Immature natural killer cell (primary cell): ENCODE measurements at regions not wholly inside any gene's neighbourhood (a gene's known extent, or its start where the extent isn't known, plus 50 kb on each side); places are given as distances from the start of the nearest gene placed in this dataset.
"Not testable (repeated sequence)": the region's sequence is repeated elsewhere in the genome, so short reads cannot be mapped to it uniquely, and the experiment has no call there.

Experiments used
- DNase-seq, 3 donors: peaks; one replicate each; pipeline ENCODE4 v3.0.0; 2022; ENCODE audit warnings: mixed read lengths in 1 of 3
- H3K27ac Mint-ChIP-seq, 6 donors: one replicate each; pipeline ENCODE4 v1.8.0; 2020; ENCODE audit warnings: mixed read lengths in 6 of 6, mild to moderate bottlenecking in 5 of 6, inconsistent platforms in 4 of 6, moderate library complexity in 3 of 6
- H3K27me3 Mint-ChIP-seq, 3 donors: one replicate each; pipeline ENCODE4 v1.8.0; 2020 to 2021; ENCODE audit warnings: low read depth in 3 of 3, mild to moderate bottlenecking in 3 of 3, mixed read lengths in 3 of 3, moderate library complexity in 3 of 3, inconsistent platforms in 1 of 3
- H3K36me3 Mint-ChIP-seq, 3 donors: one replicate each; pipeline ENCODE4 v1.8.0; 2020; ENCODE audit warnings: mixed read lengths in 3 of 3, inconsistent platforms in 2 of 3, mild to moderate bottlenecking in 2 of 3
- H3K4me1 Mint-ChIP-seq, 2 donors: one replicate each; pipeline ENCODE4 v1.8.0; 2020; ENCODE audit warnings: inconsistent platforms in 2 of 2, mild to moderate bottlenecking in 2 of 2, mixed read lengths in 2 of 2, moderate library complexity in 1 of 2
- H3K4me3 Mint-ChIP-seq, 5 donors: one replicate each; pipeline ENCODE4 v1.8.0; 2020; ENCODE audit warnings: mild to moderate bottlenecking in 5 of 5, mixed read lengths in 5 of 5, inconsistent platforms in 3 of 5, moderate library complexity in 3 of 5
- H3K9me3 Mint-ChIP-seq, 6 donors: one replicate each; pipeline ENCODE4 v1.8.0; 2020; ENCODE audit warnings: mild to moderate bottlenecking in 6 of 6, mixed read lengths in 6 of 6, inconsistent platforms in 4 of 6, moderate library complexity in 3 of 6

DNA sequence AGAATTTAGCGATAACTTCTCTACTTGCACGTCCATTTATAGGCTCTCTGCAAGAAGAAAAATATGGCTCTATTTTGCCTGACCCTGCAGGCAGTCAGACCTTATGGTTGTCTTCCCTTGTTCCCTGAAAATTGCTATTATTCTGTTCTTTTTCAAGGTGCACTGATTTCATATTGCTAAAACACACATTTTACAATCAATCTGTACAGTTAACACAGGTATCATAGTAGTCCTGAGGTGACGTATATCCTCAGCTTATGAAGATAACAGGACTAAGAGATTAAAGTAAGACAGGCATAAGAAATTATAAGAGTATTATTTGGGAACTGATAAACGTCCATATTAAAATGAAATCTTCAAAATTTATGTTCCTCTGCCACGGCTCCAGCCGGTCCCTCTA, 197.0 kb downstream of the SLCO4C1 start:
- not testable (repeated sequence) for DNase-seq, H3K27ac Mint-ChIP-seq, H3K36me3 Mint-ChIP-seq, H3K27me3 Mint-ChIP-seq, H3K4me1 Mint-ChIP-seq, H3K4me3 Mint-ChIP-seq, H3K9me3 Mint-ChIP-seq

DNA sequence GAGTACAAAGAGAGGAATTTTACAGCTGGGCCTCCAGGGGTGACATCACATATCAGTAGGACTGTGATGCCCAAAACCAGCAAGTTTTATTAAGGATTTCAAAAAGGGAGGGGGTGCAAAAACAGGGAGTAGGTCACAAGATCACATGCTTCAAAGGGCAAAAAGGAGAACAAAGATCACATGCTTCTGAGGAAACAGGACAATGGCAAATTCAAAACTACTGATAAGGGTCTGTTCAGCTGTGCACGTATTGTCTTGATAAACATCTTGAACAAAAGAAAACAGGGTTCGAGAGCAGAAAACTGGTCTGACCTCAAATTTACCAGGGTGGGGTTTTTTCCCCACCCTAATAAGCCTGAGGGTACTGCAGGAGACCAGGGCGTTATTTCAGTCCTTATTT, 197.5 kb downstream of the SLCO4C1 start:
- not testable (repeated sequence) for H3K9me3 Mint-ChIP-seq, H3K4me3 Mint-ChIP-seq, H3K27ac Mint-ChIP-seq, H3K4me1 Mint-ChIP-seq, H3K36me3 Mint-ChIP-seq, H3K27me3 Mint-ChIP-seq, DNase-seq

DNA sequence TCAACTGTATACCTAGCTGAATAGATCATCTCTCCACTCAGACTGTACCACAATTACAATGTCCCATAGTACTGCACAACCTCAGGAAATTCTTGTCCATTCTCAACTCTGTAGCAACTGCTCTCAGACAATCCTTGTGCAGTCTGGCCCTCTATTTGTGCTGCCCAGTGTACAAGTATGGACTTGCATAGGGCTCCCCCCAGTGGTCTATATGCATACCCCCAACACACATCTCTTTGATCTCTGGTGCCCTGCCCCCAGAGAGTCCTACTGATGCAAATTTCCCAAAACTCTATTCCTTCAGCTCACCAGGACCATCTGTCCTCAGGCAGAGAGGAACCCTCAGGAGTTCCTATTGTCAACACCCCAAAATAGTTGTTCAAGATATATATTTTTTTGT, 205.3 kb downstream of the SLCO4C1 start:
- DNase-seq: no peak
- H3K4me1 Mint-ChIP-seq: no peaks in the 10 kb centered on the region
- H3K27me3 Mint-ChIP-seq: peaks cover 0 to 1% (median 0%) of the 10 kb centered on the region in 3 donors
- H3K27ac Mint-ChIP-seq: no peak overlapping the region
- no peaks in the 10 kb centered on the region for H3K36me3 Mint-ChIP-seq
- no peaks in the 10 kb centered on the region for H3K9me3 Mint-ChIP-seq
- no peak overlapping the region for H3K4me3 Mint-ChIP-seq

DNA sequence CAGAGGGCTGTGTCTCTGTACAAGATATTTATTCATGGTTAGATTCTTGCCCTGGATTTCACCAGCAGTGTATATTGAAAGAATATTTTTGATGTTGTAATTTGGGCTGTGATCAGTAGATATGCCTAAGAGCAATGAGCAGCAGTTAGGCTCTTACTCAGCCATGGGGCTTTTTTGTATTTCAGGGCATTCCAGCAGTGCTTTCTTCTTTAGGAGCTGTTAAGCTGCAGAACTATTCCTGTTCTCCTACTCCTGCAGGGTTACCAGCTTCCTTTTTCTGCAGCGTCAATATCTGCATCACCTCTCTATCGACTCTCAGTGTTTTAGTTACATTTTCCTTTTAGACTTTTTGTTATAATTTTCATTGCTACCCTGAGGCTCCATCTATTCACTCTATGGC, 206.2 kb downstream of the SLCO4C1 start:
- Mint-ChIP-seq H3K4me1 (no peaks in the 10 kb centered on the region), H3K27me3 (peaks cover 0 to 1% (median 0%) of the 10 kb centered on the region in 3 donors), H3K36me3 (no peaks in the 10 kb centered on the region), H3K4me3 (no peak overlapping the region), H3K9me3 (no peaks in the 10 kb centered on the region), H3K27ac (no peak overlapping the region)
- DNase-seq: no peak

DNA sequence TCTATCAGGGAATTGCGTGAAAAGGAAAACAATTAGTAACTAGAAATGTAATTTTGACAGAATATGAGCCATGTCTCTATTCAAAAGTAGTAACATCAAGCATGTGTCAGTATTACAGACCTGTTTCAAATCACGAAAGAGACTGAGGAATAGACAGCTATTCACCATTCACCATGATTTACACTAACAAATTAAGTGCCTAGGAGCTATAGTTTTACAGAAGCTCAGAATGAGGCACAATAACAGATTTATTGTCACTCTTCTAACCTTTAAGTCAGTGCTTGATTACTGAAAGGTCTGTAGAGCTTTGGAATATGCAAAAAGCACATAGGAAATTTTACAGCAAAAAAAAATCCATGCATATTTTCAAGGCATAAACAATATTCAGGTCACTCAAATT, 208.2 kb downstream of the SLCO4C1 start:
- Mint-ChIP-seq H3K27me3 (no peaks in the 10 kb centered on the region), H3K36me3 (no peaks in the 10 kb centered on the region), H3K9me3 (no peaks in the 10 kb centered on the region), H3K4me3 (no peak overlapping the region), H3K27ac (no peak overlapping the region), H3K4me1 (no peaks in the 10 kb centered on the region)
- no peak for DNase-seq

DNA sequence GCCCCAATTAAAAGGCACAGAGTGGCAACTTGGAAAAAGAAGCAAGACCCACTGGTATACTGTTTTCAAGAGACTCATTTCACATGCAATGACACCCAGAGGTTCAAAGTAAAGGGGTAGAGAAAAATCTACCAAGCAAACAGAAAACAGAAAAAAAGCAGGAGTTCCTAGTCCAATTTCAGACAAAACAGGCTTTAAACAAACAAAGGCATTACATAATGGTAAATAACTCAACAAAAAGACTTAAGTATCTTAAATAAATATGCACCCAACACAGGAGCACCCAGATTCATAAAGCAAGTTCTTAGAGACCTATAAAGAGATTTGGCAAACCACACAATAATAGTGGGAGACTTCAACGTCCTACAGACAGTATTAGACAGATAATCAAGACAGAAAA, 215.8 kb downstream of the SLCO4C1 start:
- DNase-seq: no peak
- Mint-ChIP-seq H3K27ac (no peak overlapping the region), H3K4me1 (no peaks in the 10 kb centered on the region), H3K36me3 (no peaks in the 10 kb centered on the region), H3K9me3 (peaks cover 0 to 4% (median 0%) of the 10 kb centered on the region in 6 donors), H3K4me3 (no peak overlapping the region), H3K27me3 (peaks cover 0 to 2% (median 1%) of the 10 kb centered on the region in 3 donors)

DNA sequence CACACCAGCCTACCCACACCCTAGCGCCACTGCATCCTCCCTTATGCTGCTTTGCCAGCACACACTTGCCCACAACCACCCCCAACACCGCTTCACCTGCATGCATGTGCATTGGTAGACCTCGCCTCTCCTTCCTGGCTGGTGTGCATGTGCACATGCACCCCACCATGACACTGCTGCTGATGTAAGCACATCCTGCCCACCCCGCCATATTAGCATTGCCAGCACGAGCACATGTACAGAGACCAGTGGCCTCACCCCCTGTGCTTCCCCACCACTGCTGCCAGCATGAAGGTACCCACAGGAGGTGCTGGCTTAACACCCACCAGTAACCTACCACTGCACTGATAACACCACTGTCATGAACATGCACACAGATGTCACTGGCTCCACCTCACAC, 218.2 kb downstream of the SLCO4C1 start:
- Mint-ChIP-seq H3K4me1 (no peaks in the 10 kb centered on the region), H3K4me3 (no peak overlapping the region), H3K9me3 (peaks cover 0 to 4% (median 0%) of the 10 kb centered on the region in 6 donors), H3K27me3 (peaks cover 0 to 4% (median 3%) of the 10 kb centered on the region in 3 donors), H3K36me3 (no peaks in the 10 kb centered on the region), H3K27ac (no peak overlapping the region)
- no peak for DNase-seq

DNA sequence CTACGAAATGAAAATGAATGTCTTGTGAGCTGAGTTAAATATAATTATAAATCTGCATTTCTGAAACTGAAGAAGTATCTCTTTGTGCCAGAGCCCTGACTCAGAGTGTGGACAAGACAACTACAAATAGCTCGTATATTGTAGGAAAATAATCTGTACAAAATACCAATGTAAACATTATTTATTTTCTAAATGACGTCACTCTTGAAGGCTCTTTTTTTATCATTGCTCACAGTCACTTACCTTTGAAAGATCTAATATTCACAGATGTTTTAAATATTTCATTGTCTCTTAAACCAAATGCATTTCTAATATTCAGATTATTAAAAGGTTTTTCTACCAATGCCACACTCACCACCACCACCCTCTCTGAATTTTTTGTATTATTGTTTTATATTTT, 226.1 kb downstream of the SLCO4C1 start:
- Mint-ChIP-seq H3K27me3 (peaks cover 0 to 3% (median 2%) of the 10 kb centered on the region in 3 donors), H3K4me3 (no peak overlapping the region), H3K27ac (no peak overlapping the region), H3K4me1 (no peaks in the 10 kb centered on the region), H3K36me3 (no peaks in the 10 kb centered on the region), H3K9me3 (peaks cover 0 to 5% (median 0%) of the 10 kb centered on the region in 6 donors)
- DNase-seq: no peak

DNA sequence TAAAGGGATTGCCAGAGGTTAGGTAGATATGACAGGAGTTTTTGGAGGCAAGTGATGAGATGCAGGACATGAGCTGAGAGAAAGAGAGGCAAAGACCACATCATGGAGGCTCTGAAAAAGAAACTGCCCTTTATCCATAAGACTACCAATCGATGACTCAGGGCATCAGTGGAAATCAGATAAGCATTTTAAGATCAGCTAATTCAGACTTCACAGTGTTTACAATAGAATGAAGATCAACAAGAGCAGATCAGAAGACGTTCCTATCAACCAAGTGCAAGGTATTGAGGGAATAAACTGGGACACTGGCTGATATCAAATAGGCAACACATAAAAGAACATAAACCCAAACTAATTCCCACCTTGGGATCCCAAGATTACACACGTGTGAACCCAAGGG, 227.2 kb downstream of the SLCO4C1 start:
- Mint-ChIP-seq H3K36me3 (no peaks in the 10 kb centered on the region), H3K27ac (no peak overlapping the region), H3K4me1 (no peaks in the 10 kb centered on the region), H3K4me3 (no peak overlapping the region), H3K9me3 (peaks cover 0 to 5% (median 0%) of the 10 kb centered on the region in 6 donors), H3K27me3 (peaks cover 0 to 2% (median 1%) of the 10 kb centered on the region in 3 donors)
- DNase-seq: no peak

DNA sequence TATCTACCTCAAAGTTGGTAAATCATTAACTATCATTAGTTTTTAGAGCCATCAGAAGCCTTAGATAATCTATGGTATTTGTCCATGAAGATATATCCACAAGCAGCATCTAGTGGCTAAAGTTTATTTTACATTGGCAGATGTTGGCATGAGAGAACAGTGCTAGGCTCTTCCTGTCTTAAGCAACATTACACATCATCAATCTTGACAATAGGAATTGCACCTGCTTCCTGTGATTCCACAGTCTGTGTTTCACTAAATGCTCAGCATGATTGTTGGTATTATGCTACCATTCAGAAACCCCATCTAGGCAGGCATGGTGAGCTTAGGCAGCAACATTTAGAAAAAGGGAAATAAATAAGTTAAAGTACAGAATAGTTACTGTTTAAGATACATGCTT, 246.6 kb downstream of the SLCO4C1 start:
- H3K4me1 Mint-ChIP-seq: no peaks in the 10 kb centered on the region
- no peak overlapping the region for H3K27ac Mint-ChIP-seq
- no peaks in the 10 kb centered on the region for H3K9me3 Mint-ChIP-seq
- H3K4me3 Mint-ChIP-seq: no peak overlapping the region
- no peaks in the 10 kb centered on the region for H3K36me3 Mint-ChIP-seq
- no peak for DNase-seq
- no peaks in the 10 kb centered on the region for H3K27me3 Mint-ChIP-seq

DNA sequence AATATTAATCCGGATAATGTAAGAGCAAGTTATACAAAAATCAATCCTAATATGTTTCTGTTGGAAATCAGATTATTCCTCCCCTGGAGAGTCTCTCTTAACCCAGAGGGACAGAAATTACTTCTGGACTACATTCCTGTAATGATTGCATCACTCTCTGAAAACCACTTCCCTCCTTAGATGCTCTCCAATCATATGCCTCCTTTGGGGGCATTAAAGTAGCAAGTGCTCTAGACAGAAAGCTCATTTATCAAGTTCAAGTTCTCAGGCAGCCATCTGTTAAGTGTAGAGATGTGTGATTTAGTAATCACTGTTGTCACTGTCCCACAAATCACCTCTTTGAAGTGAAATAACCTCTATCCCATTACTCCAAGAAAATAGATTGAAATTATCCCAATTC, 247.1 kb downstream of the SLCO4C1 start:
- Mint-ChIP-seq H3K36me3 (no peaks in the 10 kb centered on the region), H3K4me1 (no peaks in the 10 kb centered on the region), H3K9me3 (no peaks in the 10 kb centered on the region), H3K27ac (no peak overlapping the region), H3K27me3 (no peaks in the 10 kb centered on the region), H3K4me3 (no peak overlapping the region)
- DNase-seq: no peak

DNA sequence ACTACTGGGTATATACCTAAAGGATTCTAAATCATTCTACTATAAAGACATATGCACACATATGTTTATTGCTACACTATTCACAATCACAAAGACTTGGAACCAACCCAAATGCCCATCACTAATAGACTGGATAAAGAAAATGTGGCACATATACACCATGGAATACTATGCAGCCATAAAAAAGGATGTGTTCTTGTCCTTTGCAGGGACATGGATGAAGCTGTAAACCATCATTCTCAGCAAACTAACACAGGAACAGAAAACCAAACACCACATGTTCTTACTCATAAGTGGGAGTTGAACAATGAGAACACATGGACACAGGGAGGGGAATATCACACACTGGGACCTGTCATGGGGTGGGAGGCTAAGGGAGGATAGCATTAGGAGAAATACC, 249.0 kb downstream of the SLCO4C1 start:
- H3K27me3 Mint-ChIP-seq, H3K27ac Mint-ChIP-seq, H3K9me3 Mint-ChIP-seq, H3K4me3 Mint-ChIP-seq, H3K4me1 Mint-ChIP-seq, H3K36me3 Mint-ChIP-seq, DNase-seq: not testable (repeated sequence)

DNA sequence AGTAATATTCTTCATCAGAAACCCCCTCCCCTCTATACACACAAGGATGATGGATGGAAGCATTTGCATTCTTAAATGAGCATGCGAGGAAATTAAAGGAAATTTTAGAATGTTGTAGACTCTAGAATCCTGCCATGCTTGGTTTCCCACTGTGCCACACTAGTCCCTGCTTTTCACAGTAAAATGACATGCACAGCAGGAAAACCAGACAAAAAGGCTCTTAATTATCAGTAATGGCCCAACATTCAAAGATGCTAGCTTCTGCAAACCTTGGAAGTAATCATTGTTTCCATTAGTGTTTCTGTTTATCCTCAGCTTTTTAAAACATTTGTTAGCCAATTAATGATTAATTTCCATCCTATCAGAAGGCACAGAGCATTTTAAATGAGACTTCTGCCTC, 255.8 kb downstream of the SLCO4C1 start:
- H3K4me3 Mint-ChIP-seq: no peak overlapping the region
- H3K9me3 Mint-ChIP-seq: no peaks in the 10 kb centered on the region
- no peak overlapping the region for H3K27ac Mint-ChIP-seq
- no peaks in the 10 kb centered on the region for H3K27me3 Mint-ChIP-seq
- H3K36me3 Mint-ChIP-seq: no peaks in the 10 kb centered on the region
- no peak for DNase-seq
- H3K4me1 Mint-ChIP-seq: no peaks in the 10 kb centered on the region

DNA sequence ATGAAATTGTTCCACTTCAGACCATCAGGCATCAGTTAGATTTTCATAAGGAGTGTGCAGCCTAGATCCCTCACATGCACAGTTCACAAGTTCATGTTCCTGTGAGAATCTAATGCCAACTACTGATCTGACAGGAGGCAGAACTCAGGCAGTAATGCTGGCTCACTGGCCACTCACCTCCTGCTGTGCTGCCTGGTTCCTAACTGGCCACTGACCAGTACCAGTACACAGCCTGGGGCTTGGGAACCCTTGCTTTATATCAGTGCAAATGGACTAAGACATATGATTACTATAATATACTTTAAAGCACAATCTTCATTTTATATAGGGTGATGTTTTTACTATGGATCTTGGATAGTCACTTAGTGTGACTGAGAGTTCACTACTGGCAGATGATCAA, 259.2 kb downstream of the SLCO4C1 start:
- Mint-ChIP-seq H3K4me3 (no peak overlapping the region), H3K4me1 (no peaks in the 10 kb centered on the region), H3K9me3 (no peaks in the 10 kb centered on the region), H3K27me3 (no peaks in the 10 kb centered on the region), H3K36me3 (no peaks in the 10 kb centered on the region), H3K27ac (no peak overlapping the region)
- DNase-seq: no peak

DNA sequence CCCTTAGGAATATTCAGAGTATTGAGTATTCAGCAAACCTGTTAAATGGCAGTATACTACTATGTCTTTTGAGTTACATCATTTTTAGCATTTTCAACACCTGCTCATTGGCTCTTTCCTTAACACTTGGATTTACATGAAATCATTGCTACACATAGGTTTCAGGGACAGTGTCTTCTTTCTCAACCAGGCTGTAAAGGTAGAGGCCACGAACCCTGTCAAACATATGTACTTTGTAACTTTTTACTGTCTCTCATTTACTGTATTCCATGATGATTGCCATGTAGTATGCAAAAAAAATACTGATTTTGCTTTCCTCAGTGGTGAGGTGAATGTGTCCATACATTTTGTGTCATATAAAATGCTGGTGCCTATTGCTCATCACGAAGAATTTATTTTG, 264.4 kb downstream of the SLCO4C1 start:
- Mint-ChIP-seq H3K4me3 (no peak overlapping the region), H3K36me3 (no peaks in the 10 kb centered on the region), H3K27ac (no peak overlapping the region), H3K4me1 (no peaks in the 10 kb centered on the region), H3K27me3 (no peaks in the 10 kb centered on the region), H3K9me3 (no peaks in the 10 kb centered on the region)
- no peak for DNase-seq

DNA sequence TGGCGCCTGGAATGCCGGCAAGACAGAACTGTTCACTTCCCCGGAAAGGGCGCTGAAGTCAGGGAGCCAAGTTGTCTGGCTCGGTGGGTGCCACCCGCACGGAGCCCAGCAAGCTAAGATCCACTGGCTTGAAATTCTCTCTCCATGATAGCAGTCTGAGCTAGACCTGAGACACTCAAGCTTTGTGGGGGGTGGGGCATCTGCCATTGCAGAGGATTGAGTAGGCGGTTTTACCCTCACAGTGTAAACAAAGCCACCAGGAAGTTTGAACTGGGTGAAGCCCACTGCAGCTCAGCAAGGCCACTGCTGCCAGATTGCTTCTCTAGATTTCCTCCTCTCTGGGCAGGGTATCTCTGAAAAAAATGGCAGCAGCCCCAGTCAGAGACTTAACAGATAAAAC, 277.4 kb downstream of the SLCO4C1 start:
- Mint-ChIP-seq H3K4me3 (no peak overlapping the region), H3K4me1 (no peaks in the 10 kb centered on the region)

More for the DNA sequence above, 277.4 kb downstream of the SLCO4C1 start:
- Mint-ChIP-seq H3K27me3 (peaks cover 0 to 7% (median 0%) of the 10 kb centered on the region in 3 donors), H3K36me3 (peaks cover 0 to 3% (median 0%) of the 10 kb centered on the region in 3 donors), H3K9me3 (peaks cover 3 to 9% (median 4%) of the 10 kb centered on the region in 6 donors), H3K27ac (no peak overlapping the region)
- no peak for DNase-seq
